HCT116 (cell line): ENCODE measurements at regions not wholly inside any gene's neighbourhood (a gene's known extent, or its start where the extent isn't known, plus 50 kb on each side); places are given as distances from the start of the nearest gene placed in this dataset.

Source experiments
- ATAC-seq: fragments of 200-7000 bp; cut with Tn5 transposase; 2 replicates; pipeline ENCODE4 v1.9.1; 2020; ENCODE audit warnings: mild to moderate bottlenecking, moderate library complexity
- BruUV-seq: library from RNA; stranded (reverse); fragments of 400-500 nt; replicated peaks from 2 replicates; lab custom pipeline; 2021; lab: Mats Ljungman, UMichigan
- CTCF ChIA-PET: fragments of 300-600 bp; sonication (Branson Sonifier 250); formaldehyde crosslinking; loops from one replicate; lab custom pipeline; 2021; ENCODE audit warnings: antibody characterized with exemption; lab: Charles Lee
- POLR2A ChIA-PET: fragments of 300-600, 350-600 bp; sonication (Branson Sonifier 250); formaldehyde crosslinking; loops from one replicate; lab custom pipeline; 2021; ENCODE audit warnings: antibody characterized with exemption; lab: Charles Lee
- RAD21 ChIA-PET, 2 experiments: fragments of 300-600 bp; sonication (Branson Sonifier 250); formaldehyde crosslinking; loops; one replicate each; lab custom pipeline; 2023; ENCODE audit warnings: low total read pairs in 2 of 2; ENCODE audit not compliant: uncharacterized antibody in 2 of 2, unreplicated experiment in 2 of 2, low non-redundant PET in 1 of 2; lab: Charles Lee
- DNase-seq: peaks from one replicate; pipeline ENCODE4 v3.0.0-alpha.2; 2010; ENCODE audit warnings: low read depth, low spot score
- H2AFZ ChIP-seq: fragments of 200-600 bp; shearing (Covaris generic), sonication (generic); 2 replicates; pipeline ENCODE4 v1.6.1; 2017; ENCODE audit warnings: low read depth, mixed run types, mixed read lengths, antibody characterized with exemption, low read length; ENCODE audit not compliant: poor library complexity, severe bottlenecking
- H3K27ac ChIP-seq: 2 replicates; pipeline ENCODE4 v1.5.1; 2012; ENCODE audit warnings: low read depth, low read length
- H3K27me3 ChIP-seq: fragments of 200-600 bp; sonication (generic); 2 replicates; pipeline ENCODE4 v1.6.1; 2016; ENCODE audit warnings: mixed run types, low read length, mixed read lengths; ENCODE audit not compliant: insufficient read depth
- H3K36me3 ChIP-seq, 2 experiments: fragments of 200-500 bp in 1 of 2; fragments of 200-600 bp in 1 of 2; sonication (Bioruptor generic) in 1 of 2; sonication (generic) in 1 of 2; 2 replicates each; pipeline versions ENCODE4 v1.5.1 to v1.6.1; 2014 to 2016; ENCODE audit warnings: low read length in 2 of 2, inconsistent platforms in 1 of 2, mixed read lengths in 1 of 2, mixed run types in 1 of 2; ENCODE audit not compliant: insufficient read depth in 2 of 2, control insufficient read depth in 1 of 2
- H3K4me1 ChIP-seq, 2 experiments: fragments of 200-600 bp in 1 of 2; sonication (generic) in 1 of 2; 2 replicates each; pipeline versions ENCODE4 v1.5.1 to v1.6.1; 2012 to 2017; ENCODE audit warnings: low read length in 2 of 2, inconsistent platforms in 1 of 2, mild to moderate bottlenecking in 1 of 2, mixed read lengths in 1 of 2, mixed run types in 1 of 2, moderate library complexity in 1 of 2; ENCODE audit not compliant: insufficient read depth in 2 of 2, control insufficient read depth in 1 of 2
- H3K4me2 ChIP-seq: fragments of 200-600 bp; sonication (generic); 2 replicates; pipeline ENCODE4 v1.6.1; 2017; ENCODE audit warnings: mixed run types, low read length, mixed read lengths
- H3K4me3 ChIP-seq, 2 experiments: fragments of 200-600 bp in 1 of 2; sonication (generic) in 1 of 2; replicated peaks in 1 of 2; 2 replicates each; pipeline ENCODE4 v1.5.1; 2011 to 2016; ENCODE audit warnings: low read length in 2 of 2, control low read depth in 1 of 2, low read depth in 1 of 2, mild to moderate bottlenecking in 1 of 2, mixed read lengths in 1 of 2, mixed run types in 1 of 2
- H3K79me2 ChIP-seq: fragments of 200-600 bp; sonication (generic); 2 replicates; pipeline ENCODE4 v1.6.1; 2017; ENCODE audit warnings: mild to moderate bottlenecking, mixed run types, low read length, moderate library complexity, mixed read lengths; ENCODE audit not compliant: insufficient read depth
- H3K9ac ChIP-seq: fragments of 200-600 bp; sonication (generic); 2 replicates; pipeline ENCODE4 v1.6.1; 2016; ENCODE audit warnings: low read length, mixed read lengths
- H3K9me2 ChIP-seq: fragments of 200-600 bp; sonication (generic), shearing (Covaris generic); 2 replicates; pipeline ENCODE4 v1.6.1; 2017; ENCODE audit warnings: mixed run types, mild to moderate bottlenecking, moderate library complexity; ENCODE audit not compliant: insufficient read depth
- H3K9me3 ChIP-seq, 2 experiments: fragments of 200-500 bp in 1 of 2; fragments of 200-600 bp in 1 of 2; sonication (Bioruptor generic) in 1 of 2; sonication (generic) in 1 of 2; 2 replicates each; pipeline ENCODE4 v1.6.1; 2014 to 2017; ENCODE audit warnings: low read length in 2 of 2, mixed read lengths in 2 of 2, inconsistent platforms in 1 of 2, low read depth in 1 of 2, mild to moderate bottlenecking in 1 of 2, mixed run types in 1 of 2, moderate library complexity in 1 of 2; ENCODE audit not compliant: control insufficient read depth in 1 of 2, insufficient read depth in 1 of 2
- H4K20me1 ChIP-seq: fragments of 200-600 bp; sonication (generic), shearing (Covaris generic); 2 replicates; pipeline ENCODE4 v1.6.1; 2017; ENCODE audit warnings: mixed run types, mild to moderate bottlenecking, moderate library complexity; ENCODE audit not compliant: insufficient read depth
- CBX3 ChIP-seq: IDR thresholded peaks from 2 replicates; pipeline ENCODE4 v1.6.1; 2012; ENCODE audit warnings: low read depth
- CEBPB ChIP-seq: IDR thresholded peaks from 2 replicates; pipeline ENCODE4 v1.6.1; 2012; ENCODE audit warnings: low read depth
- EGR1 ChIP-seq: IDR thresholded peaks from 2 replicates; pipeline ENCODE4 v1.6.1; 2012; ENCODE audit warnings: low read depth
- EZH2phosphoT487 ChIP-seq: fragments of 200-600 bp; IDR thresholded peaks from 2 replicates; pipeline ENCODE4 v1.6.1; 2018; ENCODE audit warnings: antibody characterized with exemption, borderline replicate concordance
- JUND ChIP-seq: IDR thresholded peaks from 2 replicates; pipeline ENCODE4 v1.6.1; 2012
- POLR2AphosphoS5 ChIP-seq: IDR thresholded peaks from 2 replicates; pipeline ENCODE4 v1.6.1; 2011; ENCODE audit warnings: mild to moderate bottlenecking, low read depth, low read length, moderate library complexity
- RAD21 ChIP-seq: IDR thresholded peaks from 2 replicates; pipeline ENCODE4 v1.6.1; 2012; ENCODE audit warnings: low read depth, mild to moderate bottlenecking
- SIN3A ChIP-seq: IDR thresholded peaks from 2 replicates; pipeline ENCODE4 v1.6.1; 2012; ENCODE audit warnings: low read depth
- SP1 ChIP-seq: IDR thresholded peaks from 2 replicates; pipeline ENCODE4 v1.6.1; 2012; ENCODE audit warnings: low read depth
- ZNF274 ChIP-seq: fragments of 200-500 bp; sonication (Bioruptor generic); IDR thresholded peaks from 2 replicates; pipeline ENCODE4 v1.6.1; 2014; ENCODE audit warnings: mild to moderate bottlenecking, low read depth, low read length, inconsistent platforms
- intact Hi-C: fragments of 100-400 bp; cut with micrococcal nuclease; formaldehyde crosslinking; loops from 2 replicates; pipeline ENCODE4 v1.10.0; 2022
- TF ChIP-seq, protein P1 (sequence below): IDR thresholded peaks from 2 replicates; pipeline ENCODE4 v1.6.1; 2011; ENCODE audit warnings: mild to moderate bottlenecking, low read length, moderate library complexity; ENCODE audit not compliant: insufficient replicate concordance; ENCODE audit errors: extremely low read depth
- TF ChIP-seq, protein P2 (sequence below): IDR thresholded peaks from 2 replicates; pipeline ENCODE4 v1.6.1; 2012; ENCODE audit warnings: low read depth
- TF ChIP-seq, protein P3 (sequence below), 3 experiments: fragments of 200-600 bp in 1 of 3; sonication (generic) in 1 of 3; IDR thresholded peaks in 2 of 3; conservative IDR thresholded peaks in 1 of 3; 2 replicates each; pipeline ENCODE4 v1.5.1; 2012 to 2017; ENCODE audit warnings: low read depth in 2 of 3, low read length in 2 of 3, antibody characterized with exemption in 1 of 3, borderline replicate concordance in 1 of 3, control low read depth in 1 of 3, mild to moderate bottlenecking in 1 of 3, mixed read lengths in 1 of 3, mixed run types in 1 of 3, moderate library complexity in 1 of 3; ENCODE audit not compliant: insufficient read depth in 1 of 3

DNA sequence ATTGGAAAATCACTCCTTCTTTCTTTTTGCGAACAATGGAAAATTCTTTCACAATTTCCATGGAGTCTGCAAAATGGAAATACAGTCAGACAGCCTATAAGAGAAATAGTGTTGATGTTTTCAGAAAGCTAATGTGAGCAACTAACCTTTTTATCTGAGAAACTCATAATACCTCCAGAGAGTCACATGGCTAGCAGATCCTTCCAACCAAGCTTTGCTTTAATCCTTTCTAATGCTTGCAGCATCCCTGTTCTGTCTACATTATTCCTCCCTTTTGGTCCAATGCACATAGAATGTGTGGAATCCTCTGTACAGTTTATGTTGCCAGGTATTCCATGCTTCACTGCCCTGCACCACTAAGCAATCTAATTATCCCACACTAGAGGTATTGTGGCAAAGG lies 717.5 kb upstream of the LRRN3 start:
- Histone ChIP-seq H3K4me3 (no peak overlapping the region), H3K36me3 (no peaks in the 10 kb centered on the region), H3K4me1 (no peaks in the 10 kb centered on the region), H2AFZ (no peak overlapping the region), H3K4me2 (no peak overlapping the region), H3K27me3 (no peaks in the 10 kb centered on the region), H3K9me2 (no peaks in the 10 kb centered on the region), H3K27ac (no peak overlapping the region), H3K9me3 (no peaks in the 10 kb centered on the region), H3K9ac (no peak overlapping the region), H3K79me2 (no peaks in the 10 kb centered on the region), H4K20me1 (no peaks in the 10 kb centered on the region)
- CTCF ChIA-PET = no interaction called here
- RAD21 ChIA-PET = no interaction called here
- no peak for ATAC-seq
- TF ChIP-seq CEBPB (no peak), ZNF274 (no peak), JUND (no peak), SIN3A (no peak), POLR2AphosphoS5 (no peak), SP1 (no peak), RAD21 (no peak), CBX3 (no peak), EZH2phosphoT487 (no peak), EGR1 (no peak)
- TF ChIP-seq, protein P1, sequence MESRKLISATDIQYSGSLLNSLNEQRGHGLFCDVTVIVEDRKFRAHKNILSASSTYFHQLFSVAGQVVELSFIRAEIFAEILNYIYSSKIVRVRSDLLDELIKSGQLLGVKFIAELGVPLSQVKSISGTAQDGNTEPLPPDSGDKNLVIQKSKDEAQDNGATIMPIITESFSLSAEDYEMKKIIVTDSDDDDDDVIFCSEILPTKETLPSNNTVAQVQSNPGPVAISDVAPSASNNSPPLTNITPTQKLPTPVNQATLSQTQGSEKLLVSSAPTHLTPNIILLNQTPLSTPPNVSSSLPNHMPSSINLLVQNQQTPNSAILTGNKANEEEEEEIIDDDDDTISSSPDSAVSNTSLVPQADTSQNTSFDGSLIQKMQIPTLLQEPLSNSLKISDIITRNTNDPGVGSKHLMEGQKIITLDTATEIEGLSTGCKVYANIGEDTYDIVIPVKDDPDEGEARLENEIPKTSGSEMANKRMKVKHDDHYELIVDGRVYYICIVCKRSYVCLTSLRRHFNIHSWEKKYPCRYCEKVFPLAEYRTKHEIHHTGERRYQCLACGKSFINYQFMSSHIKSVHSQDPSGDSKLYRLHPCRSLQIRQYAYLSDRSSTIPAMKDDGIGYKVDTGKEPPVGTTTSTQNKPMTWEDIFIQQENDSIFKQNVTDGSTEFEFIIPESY = no peak
- TF ChIP-seq, protein P2, sequence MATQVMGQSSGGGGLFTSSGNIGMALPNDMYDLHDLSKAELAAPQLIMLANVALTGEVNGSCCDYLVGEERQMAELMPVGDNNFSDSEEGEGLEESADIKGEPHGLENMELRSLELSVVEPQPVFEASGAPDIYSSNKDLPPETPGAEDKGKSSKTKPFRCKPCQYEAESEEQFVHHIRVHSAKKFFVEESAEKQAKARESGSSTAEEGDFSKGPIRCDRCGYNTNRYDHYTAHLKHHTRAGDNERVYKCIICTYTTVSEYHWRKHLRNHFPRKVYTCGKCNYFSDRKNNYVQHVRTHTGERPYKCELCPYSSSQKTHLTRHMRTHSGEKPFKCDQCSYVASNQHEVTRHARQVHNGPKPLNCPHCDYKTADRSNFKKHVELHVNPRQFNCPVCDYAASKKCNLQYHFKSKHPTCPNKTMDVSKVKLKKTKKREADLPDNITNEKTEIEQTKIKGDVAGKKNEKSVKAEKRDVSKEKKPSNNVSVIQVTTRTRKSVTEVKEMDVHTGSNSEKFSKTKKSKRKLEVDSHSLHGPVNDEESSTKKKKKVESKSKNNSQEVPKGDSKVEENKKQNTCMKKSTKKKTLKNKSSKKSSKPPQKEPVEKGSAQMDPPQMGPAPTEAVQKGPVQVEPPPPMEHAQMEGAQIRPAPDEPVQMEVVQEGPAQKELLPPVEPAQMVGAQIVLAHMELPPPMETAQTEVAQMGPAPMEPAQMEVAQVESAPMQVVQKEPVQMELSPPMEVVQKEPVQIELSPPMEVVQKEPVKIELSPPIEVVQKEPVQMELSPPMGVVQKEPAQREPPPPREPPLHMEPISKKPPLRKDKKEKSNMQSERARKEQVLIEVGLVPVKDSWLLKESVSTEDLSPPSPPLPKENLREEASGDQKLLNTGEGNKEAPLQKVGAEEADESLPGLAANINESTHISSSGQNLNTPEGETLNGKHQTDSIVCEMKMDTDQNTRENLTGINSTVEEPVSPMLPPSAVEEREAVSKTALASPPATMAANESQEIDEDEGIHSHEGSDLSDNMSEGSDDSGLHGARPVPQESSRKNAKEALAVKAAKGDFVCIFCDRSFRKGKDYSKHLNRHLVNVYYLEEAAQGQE = no peak
- TF ChIP-seq, protein P3, sequence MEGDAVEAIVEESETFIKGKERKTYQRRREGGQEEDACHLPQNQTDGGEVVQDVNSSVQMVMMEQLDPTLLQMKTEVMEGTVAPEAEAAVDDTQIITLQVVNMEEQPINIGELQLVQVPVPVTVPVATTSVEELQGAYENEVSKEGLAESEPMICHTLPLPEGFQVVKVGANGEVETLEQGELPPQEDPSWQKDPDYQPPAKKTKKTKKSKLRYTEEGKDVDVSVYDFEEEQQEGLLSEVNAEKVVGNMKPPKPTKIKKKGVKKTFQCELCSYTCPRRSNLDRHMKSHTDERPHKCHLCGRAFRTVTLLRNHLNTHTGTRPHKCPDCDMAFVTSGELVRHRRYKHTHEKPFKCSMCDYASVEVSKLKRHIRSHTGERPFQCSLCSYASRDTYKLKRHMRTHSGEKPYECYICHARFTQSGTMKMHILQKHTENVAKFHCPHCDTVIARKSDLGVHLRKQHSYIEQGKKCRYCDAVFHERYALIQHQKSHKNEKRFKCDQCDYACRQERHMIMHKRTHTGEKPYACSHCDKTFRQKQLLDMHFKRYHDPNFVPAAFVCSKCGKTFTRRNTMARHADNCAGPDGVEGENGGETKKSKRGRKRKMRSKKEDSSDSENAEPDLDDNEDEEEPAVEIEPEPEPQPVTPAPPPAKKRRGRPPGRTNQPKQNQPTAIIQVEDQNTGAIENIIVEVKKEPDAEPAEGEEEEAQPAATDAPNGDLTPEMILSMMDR (IDR thresholded peaks at IDR 0.05 in 2 of 3, conservative IDR thresholded peaks at IDR 0.05 in 1 of 3; ENCODE audit: borderline replicate concordance in 1 of 3, insufficient read depth in 1 of 3, low read depth in 2 of 3, low read length in 2 of 3) = no peak
- BruUV-seq = no TSS peak
- intact Hi-C loops = no loop called here
- POLR2A ChIA-PET = no interaction called here
- no peak for DNase-seq
